SK-N-SH (cell line): ENCODE measurements at regions not wholly inside any gene's neighbourhood (a gene's known extent, or its start where the extent isn't known, plus 50 kb on each side); places are given as distances from the start of the nearest gene placed in this dataset.
A peak's percentile ranks its signal among the peaks of the same experiment; 100 is the strongest.

Experiments
- CTCF ChIA-PET: fragments of 300-600, 350-600 bp; formaldehyde crosslinking; extraction: SDS; loops from one replicate; lab custom pipeline; 2021; lab: Yijun Ruan, JAX
- POLR2A ChIA-PET: fragments of 350-600 bp; sonication (Branson Sonifier 250); formaldehyde crosslinking; extraction: SDS; loops from one replicate; lab custom pipeline; 2020; ENCODE audit warnings: antibody characterized with exemption, inconsistent platforms; lab: Yijun Ruan, JAX
- DNase-seq: peaks from one replicate; pipeline ENCODE4 v3.0.0; 2012
- H2AFZ ChIP-seq: fragments of 200-600 bp; sonication (generic); 2 replicates; pipeline ENCODE4 v1.8.1; 2016; ENCODE audit warnings: antibody characterized with exemption, mild to moderate bottlenecking, low read depth
- H3F3A ChIP-seq: fragments of 200-600 bp; sonication (generic); replicated peaks from 2 replicates; pipeline ENCODE3; 2016; ENCODE audit warnings: antibody characterized with exemption, mild to moderate bottlenecking; ENCODE audit not compliant: insufficient read depth
- H3K27ac ChIP-seq, 2 experiments: fragments of 200-500 bp in 1 of 2; fragments of 200-600 bp in 1 of 2; sonication (Bioruptor generic) in 1 of 2; sonication (generic), shearing (Covaris generic) in 1 of 2; 2 replicates each; pipeline versions ENCODE4 v1.5.1 to v1.6.1; 2014 to 2016; ENCODE audit warnings: low read depth in 2 of 2, inconsistent platforms in 1 of 2, low read length in 1 of 2, mild to moderate bottlenecking in 1 of 2, mixed read lengths in 1 of 2
- H3K27me3 ChIP-seq: fragments of 200-600 bp; sonication (generic), shearing (Covaris generic); 2 replicates; pipeline ENCODE4 v1.6.1; 2016; ENCODE audit warnings: mixed run types; ENCODE audit not compliant: insufficient read depth
- H3K36me3 ChIP-seq, 2 experiments: fragments of 200-500 bp in 1 of 2; fragments of 200-600 bp in 1 of 2; sonication (Bioruptor generic) in 1 of 2; sonication (generic) in 1 of 2; replicated peaks in 1 of 2; 2 replicates each; pipeline versions ENCODE3 to v1.5.1; 2014 to 2016; ENCODE audit warnings: low read length in 1 of 2, mild to moderate bottlenecking in 1 of 2; ENCODE audit not compliant: insufficient read depth in 2 of 2, control insufficient read depth in 1 of 2
- H3K4me1 ChIP-seq, 2 experiments: fragments of 200-500 bp in 1 of 2; fragments of 200-600 bp in 1 of 2; sonication (Bioruptor generic) in 1 of 2; sonication (generic), shearing (Covaris generic) in 1 of 2; 2 replicates each; pipeline versions ENCODE4 v1.5.1 to v1.6.1; 2014 to 2016; ENCODE audit warnings: low read depth in 1 of 2, low read length in 1 of 2, mixed run types in 1 of 2; ENCODE audit not compliant: insufficient read depth in 2 of 2, control insufficient read depth in 1 of 2
- H3K4me2 ChIP-seq: fragments of 200-600 bp; sonication (generic), shearing (Covaris generic); 2 replicates; pipeline ENCODE4 v1.6.1; 2017; ENCODE audit warnings: mixed run types
- H3K4me3 ChIP-seq, 2 experiments: fragments of 200-500 bp in 1 of 2; fragments of 200-600 bp in 1 of 2; sonication (Bioruptor generic) in 1 of 2; sonication (generic), shearing (Covaris generic) in 1 of 2; 2 replicates each; pipeline versions ENCODE4 v1.5.1 to v1.8.1; 2014 to 2016; ENCODE audit warnings: low read depth in 2 of 2, inconsistent platforms in 1 of 2, low read length in 1 of 2, mild to moderate bottlenecking in 1 of 2, mixed read lengths in 1 of 2, moderate library complexity in 1 of 2
- H3K79me2 ChIP-seq: fragments of 200-600 bp; sonication (generic); 2 replicates; pipeline ENCODE4 v1.8.1; 2017; ENCODE audit warnings: mild to moderate bottlenecking; ENCODE audit not compliant: insufficient read depth
- H3K9ac ChIP-seq: fragments of 200-600 bp; sonication (generic); 2 replicates; pipeline ENCODE4 v1.6.1; 2017; ENCODE audit warnings: mixed run types
- H3K9me2 ChIP-seq: fragments of 200-600 bp; sonication (generic); 2 replicates; pipeline ENCODE4 v1.6.1; 2017; ENCODE audit warnings: mixed run types
- H3K9me3 ChIP-seq: fragments of 200-600 bp; sonication (generic); 2 replicates; pipeline ENCODE4 v1.6.1; 2017; ENCODE audit warnings: mixed run types, mild to moderate bottlenecking, moderate library complexity
- H4K20me1 ChIP-seq: fragments of 200-600 bp; sonication (generic); 2 replicates; pipeline ENCODE4 v1.6.1; 2017; ENCODE audit warnings: mild to moderate bottlenecking, mixed run types; ENCODE audit not compliant: insufficient read depth
- ELF1 ChIP-seq: IDR thresholded peaks from 2 replicates; pipeline ENCODE4 v1.4.0; 2012
- EP300 ChIP-seq, 2 experiments: IDR thresholded peaks; 2 replicates each; pipeline versions ENCODE4 v1.4.0 to v1.6.1; 2012; ENCODE audit warnings: borderline replicate concordance in 1 of 2, low read depth in 1 of 2, low read length in 1 of 2
- EZH2phosphoT487 ChIP-seq: fragments of 200-600 bp; sonication (generic); IDR thresholded peaks from 2 replicates; pipeline ENCODE4 v1.6.1; 2017; ENCODE audit warnings: low read depth, mixed run types, mild to moderate bottlenecking, antibody characterized with exemption, moderate library complexity, borderline replicate concordance
- FOSL2 ChIP-seq: IDR thresholded peaks from 2 replicates; pipeline ENCODE4 v1.4.0; 2012; ENCODE audit warnings: low read depth, mild to moderate bottlenecking, moderate library complexity, borderline replicate concordance
- FOXJ3 ChIP-seq: sonication (generic); formaldehyde crosslinking; IDR thresholded peaks from 2 replicates; pipeline ENCODE4 v1.5.1; 2020; ENCODE audit warnings: mild to moderate bottlenecking, missing genetic modification reagents
- GABPA ChIP-seq: IDR thresholded peaks from 2 replicates; pipeline ENCODE4 v1.4.0; 2012; ENCODE audit warnings: low read depth, mild to moderate bottlenecking
- GATA2 ChIP-seq: sonication (generic); formaldehyde crosslinking; IDR thresholded peaks from 2 replicates; pipeline ENCODE4 v1.5.0; 2020; ENCODE audit warnings: mild to moderate bottlenecking, missing genetic modification reagents
- JUND ChIP-seq: IDR thresholded peaks from 2 replicates; pipeline ENCODE4 v1.4.0; 2012
- MEF2A ChIP-seq: IDR thresholded peaks from 2 replicates; pipeline ENCODE4 v1.4.0; 2012; ENCODE audit warnings: low read depth, borderline replicate concordance
- NFIC ChIP-seq: IDR thresholded peaks from 2 replicates; pipeline ENCODE4 v1.4.0; 2012; ENCODE audit warnings: borderline replicate concordance
- NRF1 ChIP-seq: IDR thresholded peaks from 2 replicates; pipeline ENCODE4 v1.6.1; 2012; ENCODE audit warnings: low read depth, mild to moderate bottlenecking, low read length
- PBX3 ChIP-seq: IDR thresholded peaks from 2 replicates; pipeline ENCODE4; 2012
- POLR2AphosphoS5 ChIP-seq: IDR thresholded peaks from 2 replicates; pipeline ENCODE4 v1.6.1; 2012; ENCODE audit warnings: low read depth, low read length
- RFX5 ChIP-seq: IDR thresholded peaks from 2 replicates; pipeline ENCODE4 v1.6.1; 2012; ENCODE audit warnings: mild to moderate bottlenecking, improper control_type of control experiment, low read length
- RXRA ChIP-seq: IDR thresholded peaks from 2 replicates; pipeline ENCODE4 v1.4.0; 2012; ENCODE audit warnings: low read depth, mild to moderate bottlenecking, borderline replicate concordance
- TAF1 ChIP-seq: IDR thresholded peaks from 2 replicates; pipeline ENCODE4 v1.6.1; 2012; ENCODE audit warnings: low read depth, mild to moderate bottlenecking, low read length, moderate library complexity, borderline replicate concordance
- TCF12 ChIP-seq: IDR thresholded peaks from 2 replicates; pipeline ENCODE4 v1.4.0; 2012
- TEAD4 ChIP-seq: IDR thresholded peaks from 2 replicates; pipeline ENCODE4 v1.4.0; 2012; ENCODE audit warnings: mild to moderate bottlenecking, borderline replicate concordance; ENCODE audit not compliant: insufficient read depth
- USF1 ChIP-seq: IDR thresholded peaks from 2 replicates; pipeline ENCODE4 v1.4.0; 2012; ENCODE audit warnings: low read depth, borderline replicate concordance
- YY1 ChIP-seq: IDR thresholded peaks from 2 replicates; pipeline ENCODE4 v1.4.0; 2012; ENCODE audit warnings: low read depth, mild to moderate bottlenecking
- WGBS: methylation state at CpG from one replicate; pipeline ENCODE4 v1.1.6; 2017; ENCODE audit warnings: low lambda C conversion rate; 5-methylcytosine and 5-hydroxymethylcytosine counted together
- TF ChIP-seq, protein P1 (sequence below): IDR thresholded peaks from 2 replicates; pipeline ENCODE4 v1.4.0; 2012; ENCODE audit warnings: low read depth
- TF ChIP-seq, protein P2 (sequence below): fragments of 150-350 bp; IDR thresholded peaks from 2 replicates; pipeline ENCODE4 v1.6.1; 2016; ENCODE audit warnings: mild to moderate bottlenecking, low read depth, low read length

DNA sequence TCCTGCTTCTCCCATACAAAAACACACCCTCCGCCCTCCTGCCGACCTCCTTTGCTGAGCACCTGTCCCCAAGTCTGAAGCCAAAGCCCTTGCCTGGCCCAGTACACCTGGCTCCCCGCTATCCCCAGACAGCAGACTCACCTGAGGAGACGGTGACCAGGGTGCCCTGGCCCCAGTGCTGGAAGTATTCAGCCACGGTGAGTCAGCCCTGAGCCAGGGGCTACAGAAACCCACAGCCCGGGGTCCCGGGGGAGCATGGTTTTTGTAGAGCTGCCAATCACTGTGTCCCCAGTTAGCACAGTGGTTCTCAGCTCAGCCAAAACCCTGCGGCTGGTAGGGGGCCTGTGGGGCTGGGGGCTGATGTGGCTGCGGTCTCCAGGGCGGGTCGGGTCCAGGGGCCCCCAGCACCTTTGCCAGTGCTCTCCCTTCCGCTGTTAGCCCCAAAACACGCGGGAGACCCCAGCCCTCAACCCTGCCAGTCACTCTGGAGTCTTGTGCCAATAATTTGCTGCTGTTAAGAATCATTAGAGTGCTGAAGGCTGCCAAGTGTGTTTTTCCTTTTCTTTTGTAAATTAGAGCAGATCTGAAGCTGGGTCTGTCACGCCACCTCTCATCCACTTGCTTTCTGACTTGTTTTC, 339.0 kb downstream of the TMEM121 start:
- no peak for DNase-seq
- H3K9ac ChIP-seq: no peak overlapping the region
- TF ChIP-seq ELF1 (no peak), RXRA (no peak), RFX5 (no peak), FOXJ3 (no peak), EP300 (IDR thresholded peaks at IDR 0.05; ENCODE audit: borderline replicate concordance in 1 of 2, low read depth in 1 of 2, low read length in 1 of 2) (no peak), YY1 (no peak), USF1 (no peak), POLR2AphosphoS5 (no peak), NFIC (no peak), EZH2phosphoT487 (no peak), JUND (no peak)
- TF ChIP-seq, protein P1, sequence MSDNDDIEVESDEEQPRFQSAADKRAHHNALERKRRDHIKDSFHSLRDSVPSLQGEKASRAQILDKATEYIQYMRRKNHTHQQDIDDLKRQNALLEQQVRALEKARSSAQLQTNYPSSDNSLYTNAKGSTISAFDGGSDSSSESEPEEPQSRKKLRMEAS: no peak
- TF ChIP-seq, all 33 proteins: peak for 0
- no peak overlapping the region for H3K4me3 ChIP-seq
- no peaks in the 10 kb centered on the region for H3F3A ChIP-seq
- peaks cover 0 to 15% of the 10 kb centered on the region in 2 experiments; a peak in 1 of 4 replicates for H3K4me1 ChIP-seq
- H3K27ac ChIP-seq: no peak overlapping the region; a peak in 1 of 4 replicates
- CTCF ChIA-PET: no interaction called here
- H3K27me3 ChIP-seq: no peaks in the 10 kb centered on the region
- H3K9me3 ChIP-seq: peaks cover 7% of the 10 kb centered on the region; the same call in 1 of the 2 replicates
- no peaks in the 10 kb centered on the region for H3K79me2 ChIP-seq
- 44% methylated on average over 13 of the region's 15 CpGs for WGBS
- POLR2A ChIA-PET: no interaction called here
- H3K9me2 ChIP-seq: no peaks in the 10 kb centered on the region
- no peak overlapping the region for H2AFZ ChIP-seq
- no peaks in the 10 kb centered on the region for H3K36me3 ChIP-seq
- no peak overlapping the region for H3K4me2 ChIP-seq
- H4K20me1 ChIP-seq: no peaks in the 10 kb centered on the region

- Histone ChIP-seq H2AFZ (no peak overlapping the region), H3K79me2 (no peaks in the 10 kb centered on the region), H3K9ac (no peak overlapping the region), H3F3A (no peaks in the 10 kb centered on the region), H3K9me2 (no peaks in the 10 kb centered on the region), H3K4me1 (peaks cover 0 to 15% of the 10 kb centered on the region in 2 experiments; a peak in 1 of 4 replicates), H3K27me3 (no peaks in the 10 kb centered on the region), H3K4me2 (no peak overlapping the region), H3K9me3 (peaks cover 7% of the 10 kb centered on the region; the same call in 1 of the 2 replicates), H3K36me3 (no peaks in the 10 kb centered on the region), H3K27ac (no peak overlapping the region; a peak in 1 of 4 replicates), H4K20me1 (no peaks in the 10 kb centered on the region), H3K4me3 (no peak overlapping the region)
- CTCF ChIA-PET: no interaction called here
- 67% methylated on average over 23 of the region's 32 CpGs for WGBS
- no peak for TF ChIP-seq TCF12
- TF ChIP-seq GATA2 (CRISPR knock-in tag): no peak
- no peak for TF ChIP-seq NRF1
- no peak for TF ChIP-seq TAF1
- TF ChIP-seq, protein P2, sequence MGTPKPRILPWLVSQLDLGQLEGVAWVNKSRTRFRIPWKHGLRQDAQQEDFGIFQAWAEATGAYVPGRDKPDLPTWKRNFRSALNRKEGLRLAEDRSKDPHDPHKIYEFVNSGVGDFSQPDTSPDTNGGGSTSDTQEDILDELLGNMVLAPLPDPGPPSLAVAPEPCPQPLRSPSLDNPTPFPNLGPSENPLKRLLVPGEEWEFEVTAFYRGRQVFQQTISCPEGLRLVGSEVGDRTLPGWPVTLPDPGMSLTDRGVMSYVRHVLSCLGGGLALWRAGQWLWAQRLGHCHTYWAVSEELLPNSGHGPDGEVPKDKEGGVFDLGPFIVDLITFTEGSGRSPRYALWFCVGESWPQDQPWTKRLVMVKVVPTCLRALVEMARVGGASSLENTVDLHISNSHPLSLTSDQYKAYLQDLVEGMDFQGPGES: no peak
- no peak for TF ChIP-seq JUND
- TF ChIP-seq PBX3: no peak
- TF ChIP-seq FOSL2: no peak
- no peak for TF ChIP-seq GABPA
- no peak for TF ChIP-seq TEAD4
- no peak for TF ChIP-seq MEF2A
- no peak for TF ChIP-seq USF1
- peak; percentile 14 for DNase-seq
- POLR2A ChIA-PET: no interaction called here
These were observed 339.8 kb downstream of the TMEM121 start for GRCh38 chr14:105865904-105866840.
